NOMO-1 (cell line): ENCODE measurements at regions not wholly inside any gene's neighbourhood (a gene's known extent, or its start where the extent isn't known, plus 50 kb on each side); places are given as distances from the start of the nearest gene placed in this dataset.

ENCODE experiments used
- DNase-seq, 2 experiments: peaks; one replicate each; lab custom pipeline; 2025; ENCODE audit not compliant: unreplicated experiment in 2 of 2; lab: John Stamatoyannopoulos, UW

DNA sequence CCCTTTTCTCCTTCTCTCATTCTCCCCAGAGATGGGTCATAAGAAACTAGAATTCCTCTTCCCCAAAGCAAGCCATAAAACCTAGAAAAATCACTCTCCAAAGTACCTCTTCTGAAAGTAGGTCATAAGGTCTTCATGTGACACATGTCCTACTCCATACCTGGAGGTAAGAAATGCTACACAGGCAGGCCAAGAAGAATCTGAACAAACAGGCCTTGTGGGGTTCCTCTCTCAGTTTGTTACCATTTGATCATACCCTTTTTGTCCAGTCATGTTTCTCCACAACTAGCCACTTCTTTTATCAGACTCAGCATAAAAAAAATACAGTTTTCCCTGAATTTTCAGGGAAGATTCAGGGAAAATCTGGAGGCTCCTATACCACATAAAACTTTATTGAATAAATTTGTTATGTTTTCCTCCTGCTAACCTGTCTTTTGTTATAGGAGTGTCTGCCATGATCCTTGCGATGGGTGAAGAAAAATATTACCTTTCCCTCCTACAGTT, 134.4 kb upstream of the LMO4 start:
- DNase-seq: no peak

DNA sequence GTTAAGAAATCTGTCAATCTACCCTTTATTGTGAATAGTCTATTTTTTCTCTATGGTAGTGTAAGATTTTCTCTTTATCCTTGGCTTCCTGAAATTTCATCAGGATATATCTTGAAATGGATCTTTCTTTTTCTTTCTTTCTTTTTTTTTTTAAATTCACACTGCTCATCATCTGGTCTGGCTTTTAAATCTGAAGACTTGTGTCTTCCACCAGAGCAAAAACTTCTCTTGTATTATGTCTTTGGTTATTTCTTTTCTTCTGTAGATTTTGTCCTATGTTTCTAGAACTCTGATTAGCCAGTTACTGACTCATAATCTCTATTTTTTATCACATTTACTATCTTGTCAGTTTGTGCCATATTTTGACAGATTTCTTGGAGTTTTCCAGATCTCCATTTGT, 133.8 kb upstream of the LMO4 start:
- DNase-seq: no peak

DNA sequence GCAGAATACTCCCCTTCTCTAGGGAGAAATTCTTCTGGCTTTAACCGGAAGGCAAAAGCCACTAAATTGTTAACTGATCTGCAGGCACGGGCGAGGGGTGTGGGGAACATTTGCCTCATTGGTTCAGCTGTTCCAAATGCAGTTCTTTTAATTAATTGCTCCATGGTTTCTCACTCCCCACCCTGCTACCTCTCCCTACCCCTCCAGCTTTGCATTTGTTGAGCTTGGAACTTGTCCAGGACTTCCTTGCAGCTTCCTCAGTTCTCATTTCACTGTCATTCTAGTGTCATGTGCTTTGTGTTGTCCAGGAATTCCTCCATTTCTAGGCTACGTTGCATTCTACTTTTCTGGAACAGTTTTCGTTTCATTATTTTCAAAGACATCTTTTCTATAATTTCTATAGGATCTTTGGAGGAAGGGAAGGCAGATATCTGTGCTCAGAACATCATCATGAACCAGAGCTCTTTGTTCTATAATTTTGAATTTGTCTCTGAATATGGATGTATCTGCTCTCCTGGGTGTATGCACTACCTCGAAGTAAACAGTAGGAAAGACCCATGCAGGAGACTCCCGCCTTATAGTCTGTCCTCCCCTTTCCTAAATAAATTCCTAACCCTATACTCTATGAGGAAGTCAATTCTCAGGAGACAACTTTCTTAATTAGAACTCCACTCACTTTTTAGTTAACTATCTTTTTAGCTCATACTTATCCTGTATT, 132.4 kb upstream of the LMO4 start:
- DNase-seq: no peak

DNA sequence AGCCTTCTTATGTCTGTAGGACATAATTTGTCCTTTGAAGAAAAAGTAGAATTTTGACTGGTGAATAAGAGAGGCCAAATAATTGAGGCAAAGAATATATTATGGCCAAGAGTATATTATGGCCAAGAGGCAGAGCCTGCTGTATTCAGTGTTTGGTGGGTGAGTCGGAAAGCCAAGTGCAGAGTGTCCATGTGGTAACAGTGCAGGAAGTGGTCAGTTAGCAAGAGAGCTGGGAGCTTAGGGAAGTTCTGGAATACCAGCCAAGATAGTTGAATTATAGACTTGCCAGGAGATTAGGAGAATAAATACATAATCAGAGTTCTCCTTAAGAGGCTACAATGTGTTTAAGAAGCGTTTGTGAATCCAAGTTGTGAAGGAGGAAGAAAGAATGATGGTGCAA, 131.5 kb upstream of the LMO4 start:
- no peak for DNase-seq

DNA sequence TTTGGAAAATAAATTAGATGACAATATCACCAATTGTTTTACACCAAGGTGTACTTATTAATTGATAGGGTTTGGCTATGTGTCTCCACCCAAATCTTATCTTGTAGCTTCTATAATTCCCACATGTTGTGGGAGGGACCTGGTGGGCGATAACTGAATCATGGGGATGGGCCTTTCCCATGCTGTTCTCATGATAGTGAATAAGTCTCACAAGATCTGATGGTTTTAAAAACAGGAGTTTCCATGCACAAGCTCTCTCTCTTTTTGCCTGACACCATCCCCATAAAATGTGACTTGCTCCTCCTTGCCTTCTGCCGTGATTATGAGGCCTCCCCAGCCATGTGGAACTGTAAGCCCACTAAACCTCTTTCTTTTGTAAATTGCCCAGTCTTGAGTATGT, 131.0 kb upstream of the LMO4 start:
- no peak for DNase-seq

DNA sequence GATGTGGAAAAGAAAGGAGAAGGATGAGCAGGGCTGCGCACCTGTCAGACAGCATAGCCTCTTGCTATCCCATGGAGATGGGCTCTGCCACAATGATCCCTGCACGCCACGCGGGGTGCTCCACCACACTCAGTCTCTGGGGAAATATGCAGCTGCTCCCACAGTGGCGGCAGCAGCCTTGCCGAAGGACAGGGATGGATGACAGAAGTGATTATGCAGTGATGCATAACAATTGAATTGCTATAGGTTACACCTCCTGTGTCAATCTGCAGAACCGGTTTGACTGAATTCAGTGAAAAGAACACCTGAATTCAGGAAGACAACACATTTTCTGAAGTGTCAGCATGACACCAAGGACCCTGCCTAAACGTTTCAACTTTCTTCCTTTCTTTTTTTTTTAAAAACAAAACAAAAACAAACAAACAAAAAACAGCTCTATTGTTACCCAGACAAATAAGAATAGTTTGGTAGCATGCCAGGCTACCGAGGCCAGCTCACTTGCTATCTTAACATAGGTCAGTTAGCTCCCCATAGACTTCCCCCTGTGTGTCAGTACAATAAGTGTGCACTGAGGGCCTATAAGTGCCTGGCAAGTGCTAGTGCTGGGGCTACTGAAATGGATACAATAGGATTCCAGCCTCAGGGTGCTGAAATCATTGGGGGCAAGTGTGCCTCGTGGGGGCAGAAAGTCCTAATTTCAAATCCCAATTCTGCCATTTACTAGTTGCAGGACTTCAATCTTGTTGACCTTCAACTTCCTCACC, 127.6 kb upstream of the LMO4 start:
- no peak for DNase-seq

DNA sequence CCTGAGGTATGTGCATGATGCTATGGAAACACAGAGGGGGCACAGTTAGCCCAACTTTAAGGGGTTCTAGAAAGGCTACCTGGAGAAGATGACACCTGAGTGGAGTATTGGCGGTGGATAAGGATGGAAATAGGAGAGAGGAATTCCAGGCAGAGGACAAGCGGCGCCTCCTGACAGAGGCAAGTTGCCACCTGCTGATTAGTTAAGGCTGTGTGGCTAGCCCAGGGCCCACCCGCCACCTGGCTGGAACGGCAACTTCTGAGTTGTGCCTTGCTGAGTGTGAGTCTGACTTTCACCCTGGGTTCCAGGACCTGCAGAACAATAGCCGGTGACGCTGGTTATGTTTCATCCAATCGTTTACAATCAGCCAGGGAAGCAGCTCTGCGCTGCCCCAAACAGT, 126.9 kb upstream of the LMO4 start:
- DNase-seq: no peak

DNA sequence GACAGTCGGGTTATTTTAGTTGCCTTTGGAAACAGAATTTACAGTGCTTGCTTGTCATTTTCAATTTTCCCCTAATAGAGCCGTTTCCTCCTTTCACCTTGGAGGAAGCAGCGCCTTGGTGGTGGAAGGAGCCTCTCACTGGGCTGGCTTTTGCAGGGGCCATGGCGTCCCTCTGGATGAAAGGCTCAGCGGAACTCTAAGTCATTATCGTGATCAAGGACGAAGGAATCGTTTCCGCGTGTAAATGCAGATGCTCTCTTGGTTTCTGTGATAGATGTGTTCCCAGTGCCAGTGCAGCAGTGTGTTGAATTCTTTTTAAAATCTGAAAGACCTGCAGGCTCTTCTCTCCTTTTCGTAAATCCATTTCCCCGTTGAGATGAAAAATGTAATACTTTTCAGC, 126.2 kb upstream of the LMO4 start:
- DNase-seq: peak; percentile 12 to 13

DNA sequence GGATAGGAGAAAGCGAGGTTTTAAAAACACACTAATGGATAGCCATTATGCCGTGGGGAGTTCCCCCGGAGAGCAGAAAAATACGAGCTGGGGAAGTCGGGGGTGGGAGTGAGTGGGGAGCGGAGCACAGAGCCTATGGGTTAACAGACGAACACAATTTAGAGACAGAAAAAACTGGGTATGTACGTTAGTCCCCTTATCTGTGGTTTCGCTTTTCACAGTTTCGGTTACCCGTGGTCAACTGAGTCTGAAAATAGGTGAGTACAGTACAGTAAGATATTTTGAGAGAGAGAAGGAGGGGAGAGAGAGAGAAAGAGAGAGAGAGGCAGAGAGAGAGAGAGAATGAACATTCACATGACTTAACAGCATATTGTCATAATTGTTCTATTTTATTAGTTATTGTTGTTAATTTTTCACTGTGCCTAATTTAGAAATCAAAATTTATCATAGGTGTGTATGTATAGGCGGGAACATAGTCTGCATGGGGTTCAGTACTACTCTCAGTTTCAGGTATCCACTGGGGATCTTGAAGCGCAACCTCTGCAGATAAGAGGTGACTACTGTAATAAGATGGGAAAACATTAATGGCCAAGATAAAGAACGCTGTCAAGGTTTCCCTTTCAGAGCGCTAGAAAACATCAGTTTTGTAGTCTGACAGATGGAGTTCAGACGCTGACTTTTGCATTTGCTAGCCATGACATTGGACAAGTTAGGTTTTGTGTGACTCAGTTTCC, 125.6 kb upstream of the LMO4 start:
- DNase-seq: peak in 1 of 2 experiments; percentile 13

DNA sequence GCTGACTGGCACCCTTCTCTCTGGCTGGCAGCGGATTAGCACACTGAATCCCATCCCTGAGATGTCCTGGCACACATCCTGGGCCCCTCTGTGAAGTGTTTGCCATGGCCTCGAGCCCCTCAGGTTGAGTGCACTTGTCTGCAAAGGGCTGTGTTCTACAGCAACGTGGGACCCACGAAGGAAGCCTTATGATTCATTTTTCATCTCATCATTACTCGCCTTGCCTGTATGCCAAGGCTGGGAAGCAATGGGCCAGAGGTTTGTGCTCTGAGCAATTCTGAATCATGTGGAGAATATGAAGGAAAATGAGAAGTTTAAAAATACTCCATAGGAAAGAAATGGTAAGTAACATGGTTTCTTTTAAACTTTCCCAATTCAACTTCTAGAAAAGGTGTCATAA, 124.8 kb upstream of the LMO4 start:
- DNase-seq: no peak

DNA sequence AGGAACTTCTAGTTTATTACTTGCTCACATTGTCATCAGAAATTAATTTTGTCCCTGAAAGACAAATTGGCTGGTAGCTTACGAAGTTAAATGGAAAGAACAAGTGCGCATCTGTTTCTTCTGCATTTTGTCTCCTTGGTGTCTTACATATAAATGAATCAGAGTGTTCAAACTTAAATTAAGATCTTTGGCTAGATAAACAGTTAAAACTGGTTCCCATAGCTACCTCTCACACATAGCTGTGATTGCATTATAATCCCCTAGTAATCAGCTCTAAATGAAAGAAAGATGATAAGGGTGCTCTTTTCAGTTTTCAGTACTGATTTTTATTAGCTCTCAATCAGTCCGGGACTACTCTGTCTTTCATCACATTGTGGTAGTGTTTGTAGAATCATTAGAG, 124.2 kb upstream of the LMO4 start:
- no peak for DNase-seq

DNA sequence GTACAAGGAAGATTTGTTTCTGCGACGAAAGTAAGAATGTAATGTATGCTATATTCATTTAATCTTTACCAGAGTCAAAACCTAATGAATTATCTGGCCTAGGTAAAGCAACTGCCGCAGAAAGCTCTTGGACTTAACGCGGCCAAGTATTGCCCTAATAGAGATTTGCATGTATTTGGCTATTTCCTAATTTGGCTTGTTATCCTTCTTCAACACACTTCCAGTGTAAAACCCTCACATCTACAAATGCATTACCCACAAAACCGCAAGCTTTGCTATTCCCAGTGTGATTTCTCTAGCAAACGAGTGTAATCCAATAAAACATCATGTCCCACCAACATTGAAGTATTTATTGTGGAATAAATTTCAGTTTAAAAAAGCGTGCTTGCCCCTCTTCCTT, 123.8 kb upstream of the LMO4 start:
- no peak for DNase-seq

DNA sequence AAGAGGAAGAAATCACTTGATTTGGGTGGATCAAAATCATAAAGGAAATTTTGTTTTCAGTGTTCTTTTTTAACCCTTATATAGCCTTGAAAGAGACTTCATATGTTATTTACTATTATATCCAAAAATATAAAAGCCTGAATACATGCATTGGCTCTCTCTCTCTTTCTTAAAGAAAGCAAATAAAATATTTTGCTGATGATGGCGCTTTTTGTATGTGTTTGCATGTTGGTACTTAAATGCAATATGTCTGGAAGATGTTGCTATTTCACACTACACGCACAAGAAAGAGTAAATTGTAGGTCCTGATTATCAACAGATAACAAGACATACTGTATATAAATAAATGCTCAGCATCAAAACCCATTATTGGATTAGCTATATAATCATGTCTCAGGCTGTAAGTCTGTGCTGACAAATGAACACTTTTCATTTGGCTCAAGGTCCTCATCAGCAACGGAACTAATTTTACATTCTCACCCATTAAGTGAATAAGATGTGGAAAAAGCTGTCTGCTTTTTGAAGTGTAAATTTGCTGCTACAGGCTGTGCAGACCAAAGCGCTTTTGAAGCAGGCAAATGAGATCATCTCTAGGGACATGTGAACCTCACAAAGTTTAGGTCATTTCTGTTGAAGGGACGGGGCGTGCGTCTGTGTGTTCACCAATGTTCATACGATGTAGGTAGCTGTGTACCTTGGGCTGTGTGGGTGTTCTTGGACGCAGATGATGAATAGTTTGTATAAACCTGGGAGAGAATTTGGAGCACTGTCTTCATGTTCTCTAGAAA, 122.4 kb upstream of the LMO4 start:
- DNase-seq: no peak

DNA sequence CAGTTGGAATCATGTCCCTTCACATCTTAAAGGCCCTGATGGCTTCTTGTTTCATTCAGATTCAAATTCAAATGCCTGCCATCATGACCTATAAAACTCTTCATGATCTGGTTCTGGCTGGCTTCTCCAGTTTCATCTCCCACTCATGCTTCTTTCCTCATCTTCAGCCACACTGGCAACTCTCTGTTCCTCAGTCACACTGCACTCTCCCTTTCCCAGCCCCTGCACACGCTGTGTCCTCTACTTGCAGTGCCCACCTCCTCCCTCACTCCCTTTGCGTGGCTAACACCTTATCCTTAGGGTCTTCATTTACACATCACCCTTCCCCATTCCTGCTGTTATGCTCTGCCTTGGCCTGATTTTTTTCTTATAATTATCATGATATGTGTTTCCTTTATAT, 120.6 kb upstream of the LMO4 start:
- DNase-seq: no peak

DNA sequence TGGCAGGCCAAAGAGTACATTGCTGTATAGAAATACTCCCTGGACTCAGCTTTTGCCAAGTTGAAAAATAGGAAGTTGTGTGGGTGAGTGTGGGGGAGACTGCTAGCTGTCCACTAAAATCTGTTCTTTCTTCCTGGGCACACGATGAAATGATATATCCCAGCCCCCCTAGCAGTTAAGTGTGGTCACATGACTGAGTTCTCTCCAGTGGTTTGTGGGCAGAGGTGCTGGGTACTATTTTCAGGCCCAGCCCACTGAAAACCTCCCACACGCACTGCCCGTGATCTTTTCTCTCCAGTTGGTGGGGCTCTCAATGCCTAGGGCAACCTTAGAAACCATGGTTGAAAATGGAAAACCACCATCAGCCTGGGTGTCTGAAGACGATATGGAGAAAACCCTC, 119.7 kb upstream of the LMO4 start:
- DNase-seq: no peak

DNA sequence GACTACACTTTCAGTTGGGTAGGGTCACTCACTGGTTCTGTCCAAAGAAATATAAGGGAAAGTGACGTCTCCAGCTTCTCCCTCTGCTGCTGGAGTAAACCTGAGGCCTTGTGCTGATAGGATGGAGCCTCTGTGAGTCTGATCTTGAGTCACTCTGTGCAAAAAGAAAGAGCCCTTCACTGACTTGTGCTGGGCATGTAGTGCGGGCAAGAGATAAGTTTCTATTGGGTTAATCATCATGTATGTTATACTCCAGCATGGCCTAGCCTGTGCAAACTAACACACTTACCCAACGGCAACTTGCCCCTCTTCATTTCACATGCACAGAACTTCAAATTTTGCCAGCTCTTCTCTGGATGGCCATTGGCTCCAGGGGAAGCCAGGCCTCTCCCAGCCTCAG, 118.5 kb upstream of the LMO4 start:
- DNase-seq: no peak

DNA sequence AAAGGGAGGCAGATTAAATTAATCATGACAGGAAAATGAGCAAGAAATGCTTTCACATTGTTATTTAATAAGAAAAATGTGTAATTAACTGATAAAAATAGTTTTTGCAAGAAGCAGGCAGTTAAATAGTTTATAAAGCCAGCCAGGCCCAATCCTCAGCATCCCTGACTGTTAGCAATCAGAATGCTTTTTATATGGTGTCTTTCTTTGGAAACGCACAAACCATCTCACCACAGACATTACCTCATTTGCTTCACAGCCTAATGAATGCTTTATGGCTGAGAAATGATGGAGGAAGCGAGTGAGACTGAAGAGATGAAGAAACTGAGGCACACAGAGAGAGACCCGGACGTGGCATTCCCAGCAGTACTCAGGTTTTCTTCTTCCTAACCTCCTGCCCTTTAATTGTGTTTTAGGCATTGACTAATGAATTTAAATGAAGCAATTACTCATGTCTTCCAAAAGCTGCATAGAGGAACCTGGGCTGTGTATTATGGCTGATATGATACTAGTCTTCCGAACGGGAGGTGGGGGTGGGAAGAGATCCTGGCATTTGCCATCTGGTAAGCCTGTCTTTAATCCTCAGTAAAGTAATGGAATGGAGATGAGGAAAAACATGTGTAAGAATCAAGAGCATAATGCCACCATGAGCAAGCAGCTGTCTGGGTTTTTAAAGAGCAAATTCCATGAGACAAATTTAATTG, 116.1 kb upstream of the LMO4 start:
- no peak for DNase-seq

DNA sequence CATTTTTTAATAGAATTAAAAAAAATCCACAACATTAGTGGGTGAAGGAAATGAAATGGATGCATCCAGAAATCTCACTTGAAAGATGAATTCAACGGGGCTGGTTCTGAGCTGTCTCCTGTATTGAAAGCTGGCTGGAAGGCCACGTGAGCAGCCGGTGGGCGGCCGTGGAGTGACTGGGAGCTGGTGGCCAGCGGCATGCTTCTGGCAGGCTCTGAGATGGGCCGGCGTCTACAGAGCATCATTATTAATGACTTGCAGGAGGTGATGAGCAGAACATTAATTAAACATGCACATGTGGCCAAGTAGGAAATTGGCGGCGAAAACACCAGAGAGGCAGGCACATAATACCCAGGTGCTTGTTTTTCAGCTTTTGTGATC, 115.6 kb upstream of the LMO4 start:
- no peak for DNase-seq

DNA sequence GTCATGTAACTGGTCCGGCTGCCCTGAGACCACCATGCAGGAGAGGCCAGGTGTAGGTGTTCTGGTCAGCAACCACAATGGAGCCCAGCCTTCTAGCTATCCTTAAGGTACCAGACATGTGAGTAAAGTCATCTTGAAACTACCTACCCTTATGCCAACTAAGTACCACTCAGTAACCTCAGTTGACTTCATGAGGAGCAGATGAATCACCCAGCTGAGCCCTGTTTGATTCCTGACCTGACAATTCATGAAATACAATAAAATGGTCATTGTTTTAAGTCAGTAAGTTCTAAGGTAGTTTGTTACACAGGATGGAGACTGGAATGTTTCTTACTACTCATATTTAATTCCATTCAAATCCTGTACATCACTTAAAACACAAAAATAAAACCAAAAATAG, 113.1 kb upstream of the LMO4 start:
- no peak for DNase-seq

DNA sequence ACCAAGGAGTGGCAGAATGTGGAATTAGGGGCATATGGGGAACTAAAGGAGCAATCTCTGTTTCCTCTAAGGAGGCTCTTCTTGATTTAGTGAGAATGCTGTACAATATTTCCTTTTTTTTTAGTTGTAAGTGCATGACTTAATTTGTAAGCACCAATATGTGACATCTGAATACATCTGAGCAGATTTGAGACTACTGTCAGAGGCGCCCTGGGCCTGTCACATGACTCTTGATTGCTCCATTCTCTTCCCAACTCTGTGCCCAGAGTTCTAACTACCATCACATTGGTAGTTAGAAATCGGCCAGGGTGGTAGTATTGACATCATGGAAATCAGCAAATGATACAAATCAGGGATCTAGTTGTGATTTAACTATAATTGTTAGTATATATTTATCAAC, 110.1 kb upstream of the LMO4 start:
- no peak for DNase-seq
